ENCODE measurements at regions not wholly inside any gene's neighbourhood (a gene's known extent, or its start where the extent isn't known, plus 50 kb on each side); places are given as distances from the start of the nearest gene placed in this dataset.

DNA sequence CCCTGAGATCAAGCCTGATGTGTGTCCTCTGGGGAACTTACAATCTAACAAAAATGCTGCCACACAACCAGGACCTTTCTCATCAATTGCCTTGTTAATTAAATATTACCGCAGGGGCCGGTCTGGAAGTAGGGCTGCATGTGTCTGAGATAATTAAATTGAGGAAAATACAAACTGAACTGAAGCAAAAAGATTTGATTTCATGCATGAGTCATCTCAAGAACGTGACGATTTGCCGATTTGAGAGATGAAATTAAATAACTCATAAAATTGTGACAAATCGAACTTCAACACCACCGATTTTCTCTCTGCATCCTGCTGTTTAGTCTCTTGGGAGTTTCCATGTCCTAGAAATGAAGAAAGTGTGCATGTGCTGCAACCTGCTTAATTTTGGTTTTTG lies 94.6 kb upstream of the DAAM1 start:
- DNase-seq (ENCODE audit: low spot score), result no peak

DNA sequence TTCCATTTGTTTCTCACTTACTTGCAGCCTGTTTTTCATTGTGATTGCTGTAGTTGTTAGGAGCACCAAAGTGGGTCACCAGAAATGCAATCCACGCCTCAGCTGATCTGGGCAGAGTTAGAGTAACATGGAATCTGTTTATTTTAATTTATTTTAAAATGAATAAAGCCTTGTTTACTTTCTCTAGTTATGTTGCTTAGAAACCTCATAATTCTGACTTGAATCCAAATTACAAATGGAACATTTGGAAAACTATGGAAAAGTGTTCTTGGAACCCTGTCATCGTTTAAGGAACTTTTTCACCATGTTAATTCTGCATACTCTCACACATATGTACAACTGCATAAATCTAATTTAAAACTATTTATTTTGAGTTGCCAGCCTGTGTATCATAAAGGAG lies 92.2 kb upstream of the DAAM1 start:
- DNase-seq (ENCODE audit: low spot score) (no peak), FAIRE-seq (no peak)

More for the DNA sequence above, 94.6 kb upstream of the DAAM1 start:
- FAIRE-seq, result no peak

DNA sequence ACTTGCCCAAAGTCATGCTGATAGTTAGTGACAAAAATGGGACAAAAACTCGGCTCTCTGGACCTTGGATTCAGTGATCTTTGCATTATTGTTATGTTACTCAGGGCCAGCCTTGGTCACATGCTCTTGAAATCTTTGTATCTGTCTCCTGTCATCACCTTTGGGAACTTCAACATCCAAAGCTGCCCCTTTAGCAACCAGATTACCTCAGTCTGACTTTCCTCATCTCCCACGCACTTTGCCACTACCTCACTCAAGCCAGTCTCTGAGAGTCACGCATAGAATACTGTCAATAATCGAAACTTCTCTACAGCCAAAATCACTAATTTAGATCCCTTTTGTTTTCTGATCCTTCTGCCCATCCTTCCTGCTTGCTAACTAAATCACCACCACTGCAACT lies 90.8 kb upstream of the DAAM1 start:
- no peak for DNase-seq (ENCODE audit: low spot score)
- peak; percentile 83 for FAIRE-seq

DNA sequence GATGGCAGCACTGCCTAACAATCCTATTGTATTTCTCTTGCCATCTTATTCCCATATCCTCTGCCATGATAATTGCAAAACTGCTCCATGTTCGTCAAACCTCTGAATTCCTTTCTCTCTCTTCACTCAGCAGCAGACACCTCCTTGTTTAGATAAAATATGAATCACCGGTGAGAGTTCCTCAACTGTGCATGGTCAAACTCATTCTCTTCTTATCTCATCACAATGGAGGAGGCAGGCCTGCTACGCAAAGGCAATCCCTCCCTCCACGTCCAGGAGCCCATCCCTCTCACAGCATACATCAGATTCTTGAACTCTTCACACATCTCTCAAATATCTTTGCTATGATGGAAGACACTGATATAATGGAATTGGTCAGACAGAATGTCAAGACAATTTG lies 90.1 kb upstream of the DAAM1 start:
- peak; percentile 95 for FAIRE-seq
- DNase-seq (ENCODE audit: low spot score), result peak; percentile 71

DNA sequence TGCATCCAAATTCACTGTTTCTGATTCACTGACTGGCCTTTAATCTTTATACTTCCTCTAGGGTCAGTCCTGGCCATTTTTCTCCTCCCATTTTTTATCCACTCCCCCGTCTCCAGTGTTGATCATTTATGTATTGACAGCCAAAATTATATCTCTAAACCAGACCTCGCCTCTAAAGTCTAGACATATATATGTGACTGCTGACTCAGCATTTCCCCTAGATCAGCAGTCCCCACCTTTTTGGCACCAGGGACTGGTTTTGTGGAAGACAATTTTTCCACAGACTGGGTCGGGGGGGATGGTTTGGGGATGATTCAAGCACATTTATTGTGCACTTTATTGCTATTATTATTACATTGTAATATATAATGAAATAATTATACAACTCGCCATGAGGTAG lies 88.3 kb upstream of the DAAM1 start:
- DNase-seq (ENCODE audit: low spot score) (no peak), FAIRE-seq (no peak)

DNA sequence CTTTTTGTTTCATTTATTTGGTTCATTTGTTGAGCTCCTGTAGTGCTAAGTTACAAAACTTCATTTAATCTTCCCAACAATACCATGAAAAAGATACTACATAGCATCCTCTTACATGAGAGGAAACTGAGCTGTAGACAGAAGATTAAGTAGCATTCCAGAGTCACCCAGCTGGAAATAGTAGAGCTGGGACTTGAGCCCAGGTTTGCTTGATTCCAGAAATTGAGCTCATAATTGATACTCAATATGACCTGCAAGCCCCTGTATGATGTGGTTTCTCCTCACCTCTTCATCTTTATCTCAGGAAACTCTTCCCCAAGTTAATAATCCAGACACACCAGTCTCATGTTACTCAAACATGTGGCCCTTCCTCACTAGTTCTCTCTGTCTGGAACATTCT lies 87.0 kb upstream of the DAAM1 start:
- no peak for FAIRE-seq
- no peak for DNase-seq (ENCODE audit: low spot score)

DNA sequence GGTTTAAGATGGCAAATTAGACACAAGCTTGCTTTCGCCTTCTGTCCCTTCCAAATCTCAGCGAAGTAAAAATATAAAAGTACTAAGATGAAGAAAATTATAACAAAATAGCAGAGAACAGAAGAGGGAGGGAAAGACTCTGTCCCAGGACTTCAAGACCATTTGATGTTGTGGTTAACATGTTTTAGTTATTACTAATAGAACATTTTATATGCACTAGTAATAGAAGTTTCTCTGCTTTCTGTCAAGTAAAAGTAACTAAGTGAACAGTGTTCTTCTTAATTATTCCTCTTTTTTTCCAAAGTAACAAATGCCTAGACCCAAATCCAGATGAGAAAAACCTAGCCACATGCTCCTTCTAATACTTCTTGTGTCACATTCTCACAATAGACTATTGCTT lies 85.1 kb upstream of the DAAM1 start:
- FAIRE-seq (no peak), DNase-seq (ENCODE audit: low spot score) (no peak)

DNA sequence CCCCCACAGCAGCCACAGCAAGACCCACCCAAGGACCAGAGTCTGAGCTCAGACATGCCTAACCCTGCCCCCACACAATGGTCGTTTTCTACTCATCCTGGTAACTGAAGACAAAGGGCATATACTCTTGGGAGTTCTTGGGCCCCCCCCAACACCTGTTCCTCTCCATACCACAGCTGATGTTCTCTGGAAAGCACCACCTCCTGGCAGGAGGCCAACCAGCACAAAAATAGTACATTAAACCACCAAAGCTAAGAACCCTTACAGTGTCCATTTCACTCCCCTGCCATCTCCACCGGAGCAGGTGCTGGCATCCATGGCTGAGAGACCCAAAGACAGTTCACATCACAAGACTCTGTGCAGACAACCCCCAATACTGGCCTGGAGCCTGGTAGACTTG lies 80.6 kb upstream of the DAAM1 start:
- DNase-seq (ENCODE audit: low spot score) (no peak), FAIRE-seq (no peak)

DNA sequence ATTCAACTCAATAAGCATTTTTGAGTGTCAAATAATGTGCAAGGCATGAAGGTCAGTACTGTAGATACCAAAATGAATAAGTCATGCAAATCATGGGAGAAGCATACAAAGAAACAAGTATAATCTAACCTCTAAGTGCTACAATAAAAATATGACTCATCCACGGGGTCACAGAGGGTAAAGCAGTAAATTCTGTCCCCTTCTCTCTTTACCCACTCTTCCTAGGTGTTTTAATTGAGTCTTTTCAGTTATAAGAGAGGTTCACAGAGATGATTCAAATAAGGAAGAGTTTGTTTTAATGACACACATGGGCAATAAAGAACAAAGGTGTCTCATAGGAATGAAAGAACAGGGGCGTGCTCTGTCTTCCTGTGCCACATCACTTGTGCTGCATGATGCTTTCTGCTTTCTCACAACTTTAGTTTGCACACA lies 71.5 kb upstream of the DAAM1 start:
- peak; percentile 76 for DNase-seq (ENCODE audit: low spot score)
- peak; percentile 59 for FAIRE-seq

DNA sequence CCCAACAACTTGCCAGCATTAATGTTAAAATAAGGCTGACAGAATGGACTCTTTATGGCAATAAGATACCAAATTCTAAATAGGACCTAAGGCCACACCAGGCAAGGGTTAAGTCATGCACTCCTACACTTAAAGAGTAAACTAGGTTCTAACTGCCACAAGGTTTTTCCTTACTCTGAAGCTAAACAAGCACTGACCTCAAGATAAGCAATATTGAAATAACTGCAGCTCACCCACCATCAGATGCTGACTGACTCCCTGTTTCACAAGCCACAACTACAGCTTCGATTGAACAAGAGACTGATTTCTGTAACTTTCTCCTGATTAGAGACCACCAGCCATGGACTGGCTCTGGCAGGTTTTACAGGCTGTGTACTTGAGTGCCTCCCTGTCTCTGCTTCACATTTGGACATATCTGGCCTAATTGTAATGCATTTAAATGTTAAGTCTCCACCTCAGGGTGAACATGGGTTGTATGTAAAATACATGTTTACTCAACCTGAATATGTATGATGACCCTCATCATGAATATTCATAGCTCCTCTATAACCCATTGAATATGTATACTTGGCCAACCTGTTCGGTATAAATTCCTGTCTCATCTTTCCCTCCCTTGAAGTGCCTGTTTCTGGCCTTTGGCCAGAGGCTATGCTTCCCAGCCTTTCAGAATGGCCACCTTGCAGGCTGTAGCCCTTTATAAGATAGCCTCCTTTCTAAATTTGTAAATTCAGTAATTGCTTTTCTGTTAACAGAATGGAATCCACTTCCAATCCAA lies 70.5 kb upstream of the DAAM1 start:
- no peak for DNase-seq (ENCODE audit: low spot score)
- peak; percentile 63 for FAIRE-seq

DNA sequence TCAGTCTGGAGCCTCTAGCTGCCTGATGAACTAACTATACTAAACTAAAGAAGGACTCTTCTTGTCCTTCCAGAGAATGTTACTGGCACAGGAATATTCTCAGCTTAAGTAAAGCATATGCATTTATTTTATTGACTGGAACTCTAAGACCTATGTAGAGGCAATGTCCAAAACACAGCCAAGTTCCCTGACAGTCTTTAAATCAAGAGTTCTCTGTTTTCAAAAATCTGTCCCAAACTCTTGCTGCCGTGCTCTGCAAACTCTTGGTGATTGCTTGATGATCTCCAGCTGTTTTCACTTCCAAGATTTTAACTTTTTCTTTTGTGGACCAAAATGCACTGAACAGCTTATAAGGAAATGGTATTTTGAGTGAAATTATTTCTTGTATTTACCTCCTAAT lies 67.5 kb upstream of the DAAM1 start:
- DNase-seq (ENCODE audit: low spot score) (no peak), FAIRE-seq (no peak)

DNA sequence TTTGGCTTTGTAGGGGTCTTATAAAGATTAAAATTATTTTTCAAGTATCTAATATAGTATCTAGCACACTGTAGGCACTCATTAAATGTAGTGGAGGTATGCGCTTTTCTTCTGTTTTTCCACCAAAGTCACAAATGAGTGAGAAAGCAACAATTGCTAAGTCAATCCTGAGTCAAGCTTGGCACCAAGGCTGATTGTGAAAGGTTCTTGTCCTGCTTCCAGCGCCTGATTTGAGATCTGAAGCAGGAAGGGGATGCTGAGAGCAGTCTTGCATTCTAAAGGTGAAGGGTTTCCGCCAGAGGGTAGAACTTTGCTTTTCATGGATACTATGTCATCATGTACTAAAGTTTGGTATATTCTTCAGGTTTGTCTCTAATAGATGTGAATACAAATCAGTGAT lies 64.9 kb upstream of the DAAM1 start:
- DNase-seq (ENCODE audit: low spot score), result no peak
- FAIRE-seq, result no peak

DNA sequence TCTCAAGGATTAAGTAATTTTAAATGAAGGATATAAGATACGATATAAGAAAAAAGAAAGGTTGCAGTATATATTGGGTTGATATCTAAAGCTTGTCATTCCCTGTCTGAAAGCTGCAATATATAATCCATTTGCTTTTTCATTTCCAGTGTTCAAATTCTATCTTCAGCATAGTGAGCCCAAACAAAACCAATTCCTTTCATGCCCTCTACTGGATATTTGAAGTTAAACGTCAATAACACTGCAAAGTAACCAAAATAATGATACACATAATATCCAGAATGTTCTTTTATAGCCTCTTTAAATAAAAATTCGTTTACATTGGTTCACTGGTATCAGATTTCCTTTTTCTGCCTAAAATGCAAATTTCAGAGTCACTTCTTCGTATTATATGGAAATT lies 64.5 kb upstream of the DAAM1 start:
- FAIRE-seq, result no peak
- no peak for DNase-seq (ENCODE audit: low spot score)

DNA sequence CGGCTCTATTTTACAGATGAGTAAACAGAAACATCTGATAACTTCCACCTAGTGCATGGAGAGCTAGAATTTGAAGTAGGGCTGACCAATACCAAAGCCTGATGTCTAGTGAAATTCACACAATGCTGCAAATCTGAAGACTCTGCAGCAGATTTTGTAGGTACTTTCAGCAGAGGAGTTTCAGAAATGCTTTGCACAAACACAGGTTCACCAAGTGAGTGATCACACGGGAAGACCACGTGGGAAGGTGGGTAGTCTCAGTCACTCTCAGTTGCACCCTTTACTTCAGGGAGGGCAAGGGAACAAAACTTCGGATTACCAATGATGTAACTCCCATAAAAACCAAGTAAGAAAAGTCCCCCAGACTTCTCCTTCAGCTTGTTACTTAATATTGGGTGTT lies 63.3 kb upstream of the DAAM1 start:
- FAIRE-seq, result peak; percentile 58
- no peak for DNase-seq (ENCODE audit: low spot score)

DNA sequence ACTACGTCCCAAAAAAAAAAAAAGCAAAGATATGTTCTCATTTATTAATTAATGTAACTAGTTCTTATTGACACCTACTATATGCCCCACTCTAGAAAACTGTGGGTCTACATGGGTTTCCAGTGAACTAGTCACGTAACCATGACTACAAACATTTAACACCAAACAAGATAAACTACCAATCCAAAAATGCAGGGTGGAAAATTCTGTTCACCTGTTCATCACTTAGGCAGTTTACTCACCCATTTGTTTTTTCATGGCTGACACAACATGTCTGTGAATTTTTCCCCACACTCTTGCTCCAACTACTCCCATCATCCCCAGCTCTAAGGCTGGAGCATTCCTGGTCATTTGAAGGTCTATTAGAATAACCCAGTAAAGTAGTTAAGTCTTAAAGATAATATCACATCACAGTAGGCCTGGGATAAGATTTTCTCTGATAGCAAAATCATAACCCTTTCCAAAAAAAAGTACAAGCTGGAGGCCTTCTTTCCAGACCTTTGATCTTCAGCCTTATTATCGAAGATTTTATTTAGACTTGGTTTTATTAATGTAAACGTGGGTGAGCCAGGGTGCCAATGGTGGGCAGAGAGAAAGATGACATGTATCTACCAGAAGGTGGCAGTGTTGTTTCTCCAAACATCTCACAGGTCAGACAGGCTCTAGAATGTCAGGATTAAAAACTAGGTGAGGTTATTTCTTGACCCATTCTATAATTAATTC lies 61.6 kb upstream of the DAAM1 start:
- DNase-seq (ENCODE audit: low spot score) (peak; percentile 78), FAIRE-seq (peak; percentile 95)

DNA sequence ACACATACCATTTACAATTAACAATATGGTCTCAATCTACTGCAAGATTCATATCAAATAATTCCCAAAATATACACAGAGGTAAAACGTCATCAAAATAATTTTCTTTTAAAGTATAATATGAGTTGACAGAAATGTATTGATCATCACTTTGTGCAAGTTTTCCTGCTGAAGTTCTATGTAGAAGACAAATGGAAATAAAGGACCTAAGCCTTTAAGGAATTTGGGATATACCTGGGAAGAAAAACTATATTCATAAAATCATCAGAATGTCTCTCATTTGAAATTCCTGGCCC lies 61.1 kb upstream of the DAAM1 start:
- DNase-seq (ENCODE audit: low spot score), result no peak
- no peak for FAIRE-seq

DNA sequence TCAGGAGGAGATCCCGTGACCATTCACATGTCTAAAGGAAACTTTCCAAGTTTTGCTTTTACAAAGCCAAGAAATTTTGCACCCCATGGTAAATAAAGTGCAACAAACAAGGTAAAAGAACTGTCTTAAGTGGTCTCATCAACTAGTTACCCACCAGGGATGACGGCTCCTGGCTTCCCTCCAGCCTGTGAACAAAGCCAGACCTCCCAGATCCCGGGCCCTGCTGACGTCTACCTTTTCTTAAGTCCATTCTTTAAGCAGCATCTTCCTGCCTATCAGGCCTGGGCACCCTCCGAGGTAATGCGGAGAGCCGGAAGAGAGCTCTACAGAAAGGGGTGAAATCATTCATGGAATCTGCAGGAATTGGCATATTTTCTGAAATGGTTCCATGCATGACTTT lies 58.0 kb upstream of the DAAM1 start:
- FAIRE-seq, result no peak

DNA sequence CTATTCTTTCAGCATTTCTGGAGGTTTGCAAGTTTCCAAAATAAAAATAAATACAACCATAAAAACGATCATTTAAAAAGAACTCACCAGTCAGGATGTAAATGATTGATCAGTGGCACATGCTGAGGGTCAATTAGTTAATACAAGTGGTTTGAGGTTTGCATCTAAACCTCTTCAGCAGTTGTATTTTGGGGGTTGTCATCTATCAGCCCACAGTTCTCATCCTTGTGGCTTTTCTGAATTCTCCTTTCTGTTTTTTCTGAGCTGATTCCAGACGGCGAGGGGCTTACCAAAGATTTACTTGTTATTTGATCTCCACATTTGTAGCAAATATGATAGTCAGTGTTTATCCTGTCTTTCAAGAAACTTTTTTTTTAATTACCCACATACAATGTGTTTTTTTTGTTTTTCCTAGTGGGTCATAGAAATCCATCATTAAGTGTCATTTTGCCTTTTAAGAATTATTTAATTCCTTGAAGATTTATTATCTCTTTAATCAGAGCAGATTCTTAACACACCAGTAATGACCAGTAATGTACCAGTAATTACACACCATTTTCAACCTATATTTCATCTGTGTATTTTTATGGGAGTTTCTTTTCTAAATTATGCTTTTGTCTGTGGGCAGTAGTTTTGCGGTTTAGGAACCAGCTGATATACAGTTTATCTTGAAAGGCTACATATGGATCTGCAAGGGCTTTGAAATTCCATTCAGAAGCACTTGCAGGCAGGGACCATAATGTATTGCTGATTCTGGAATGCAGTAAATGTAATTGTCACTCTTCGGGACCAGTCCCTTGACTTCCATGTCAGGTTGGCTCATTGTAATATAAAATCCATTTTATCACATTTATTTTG lies 56.3 kb upstream of the DAAM1 start:
- FAIRE-seq, result no peak
- no peak for DNase-seq (ENCODE audit: low spot score)

More for the DNA sequence above, 58.0 kb upstream of the DAAM1 start:
- no peak for DNase-seq (ENCODE audit: low spot score)

DNA sequence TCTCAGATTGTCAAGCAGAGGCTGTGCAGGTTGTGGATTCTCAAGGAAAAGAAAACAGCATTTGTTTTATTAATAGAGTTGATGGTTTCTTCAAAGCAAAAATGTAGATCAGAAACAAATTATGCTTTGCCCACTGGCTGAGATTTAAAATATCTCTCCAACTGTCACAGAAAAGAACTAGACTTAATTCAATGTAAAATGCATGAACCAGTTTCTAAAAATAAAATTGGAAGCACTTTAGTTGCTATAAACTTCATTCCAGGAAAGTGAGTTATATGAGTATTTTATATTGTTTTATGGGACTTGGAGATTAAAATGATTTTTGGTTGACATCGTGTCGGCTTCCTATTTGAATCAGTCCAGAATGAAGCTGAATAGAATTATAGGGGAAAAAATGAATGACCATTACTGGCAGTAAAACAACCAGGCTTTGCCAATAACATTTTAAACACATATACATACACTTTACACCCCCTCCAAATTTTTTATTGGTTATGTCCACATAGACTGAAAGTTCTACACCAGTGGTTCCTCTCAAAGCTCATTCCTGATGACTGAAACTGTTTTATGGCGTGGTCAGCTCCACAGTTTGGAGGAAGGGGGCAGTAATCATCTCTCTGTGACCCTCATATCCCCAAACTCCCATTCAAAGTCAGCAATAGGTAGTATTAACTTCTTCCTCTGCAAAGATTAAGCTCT lies 55.5 kb upstream of the DAAM1 start:
- no peak for DNase-seq (ENCODE audit: low spot score)
- no peak for FAIRE-seq

DNA sequence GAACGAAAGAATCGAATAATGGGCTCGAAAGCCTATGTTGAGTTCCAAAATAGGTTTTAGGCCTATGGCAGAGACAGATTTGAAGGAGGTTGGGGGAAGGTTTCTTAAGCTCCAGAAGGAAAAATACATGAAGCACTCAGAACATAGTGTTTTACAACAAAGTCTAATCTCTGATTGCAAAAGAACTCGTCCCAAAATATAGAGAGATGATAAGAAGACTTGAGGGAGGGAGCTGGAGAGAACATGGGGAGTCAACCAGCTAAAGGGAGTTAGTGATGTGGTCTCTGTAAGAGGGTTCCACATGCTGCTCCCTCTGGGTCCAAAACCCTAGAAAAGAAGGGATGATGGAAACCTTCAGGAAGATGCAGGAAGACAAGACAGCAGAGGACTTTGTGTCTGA lies 54.8 kb upstream of the DAAM1 start:
- FAIRE-seq (no peak), DNase-seq (ENCODE audit: low spot score) (no peak)

DNA sequence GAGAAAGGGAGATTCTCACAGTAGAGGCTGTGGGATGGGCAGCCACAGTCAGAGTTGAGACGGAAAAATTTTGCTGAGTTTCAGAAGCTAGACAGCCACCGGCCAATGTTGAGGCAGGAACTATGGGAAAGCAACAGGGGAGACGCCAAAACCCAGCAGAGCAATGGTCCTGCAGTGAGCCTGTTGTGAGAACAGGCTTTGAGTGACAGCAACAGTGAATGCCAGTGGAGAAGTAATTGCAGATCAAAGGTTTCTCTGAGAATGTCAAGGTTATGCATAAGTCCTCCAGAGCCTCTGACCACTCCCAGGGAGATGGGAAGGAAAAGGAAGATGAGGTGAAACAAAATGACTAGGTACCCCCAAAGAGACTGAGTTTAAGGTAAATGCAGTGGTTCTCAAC lies 54.2 kb upstream of the DAAM1 start:
- no peak for DNase-seq (ENCODE audit: low spot score)
- no peak for FAIRE-seq

DNA sequence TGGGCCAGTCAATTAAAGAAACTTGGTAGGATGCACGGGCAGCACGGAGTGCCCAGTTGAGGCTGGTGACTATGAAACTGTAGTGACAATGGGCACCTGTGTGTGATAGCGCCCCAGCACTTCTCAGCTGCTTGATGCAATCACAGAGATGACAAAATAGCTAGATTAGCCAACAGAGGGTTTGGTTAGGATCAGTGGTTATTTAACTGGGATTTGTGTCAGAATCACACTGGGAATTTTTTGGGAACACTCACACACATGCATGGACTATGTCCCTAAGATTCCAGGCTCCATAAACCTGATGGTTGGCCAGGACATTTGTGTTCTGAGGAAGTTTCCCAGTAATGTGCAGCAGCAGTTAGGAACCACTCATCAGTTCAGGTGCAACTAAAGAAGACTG lies 51.2 kb upstream of the DAAM1 start:
- DNase-seq (ENCODE audit: low spot score) (no peak), FAIRE-seq (no peak)

Data from urothelium cell line (cell line).